Stimulated activated CD4-positive, alpha-beta T cell treated with anti-CD3 and anti-CD28 coated beads, Interleukin-4, amount 100 ng/mL, for 4 hours (primary cell): ENCODE measurements at regions not wholly inside any gene's neighbourhood (a gene's known extent, or its start where the extent isn't known, plus 50 kb on each side); places are given as distances from the start of the nearest gene placed in this dataset.
"Not testable (repeated sequence)": the region's sequence is repeated elsewhere in the genome, so short reads cannot be mapped to it uniquely, and the experiment has no call there.

Experiments
- DNase-seq, 2 experiments: peaks; one replicate each; pipeline ENCODE4 v3.0.0-alpha.2; 2020

GRCh38 chr2:210861038-210861665 is 304.8 kb downstream of the CPS1 start:
- no peak for DNase-seq

GRCh38 chr2:210862283-210863065 is 306.1 kb downstream of the CPS1 start:
- DNase-seq, result no peak

GRCh38 chr2:210863283-210863682 is 306.9 kb downstream of the CPS1 start:
- no peak for DNase-seq

GRCh38 chr2:210871566-210871965 is 315.2 kb downstream of the CPS1 start:
- not testable (repeated sequence) for DNase-seq

GRCh38 chr2:210873631-210874030 is 317.2 kb downstream of the CPS1 start:
- no peak for DNase-seq

- no peak for DNase-seq
Observed at GRCh38 chr2:210884227-210884626, 327.8 kb downstream of the CPS1 start.

GRCh38 chr2:210888035-210888434 is 331.6 kb downstream of the CPS1 start:
- DNase-seq, result no peak

- DNase-seq, result no peak
Observed at GRCh38 chr2:210895132-210895531, 338.7 kb downstream of the CPS1 start.

GRCh38 chr2:210899131-210899530 is 342.7 kb downstream of the CPS1 start:
- no peak for DNase-seq

- no peak for DNase-seq
Observed at GRCh38 chr2:210901326-210901725, 344.9 kb downstream of the CPS1 start.

- no peak for DNase-seq
Observed at GRCh38 chr2:210912779-210913178, 356.4 kb downstream of the CPS1 start.

- DNase-seq, result no peak
Observed at GRCh38 chr2:210913461-210913860, 357.1 kb downstream of the CPS1 start.

GRCh38 chr2:210915912-210916311 is 359.5 kb downstream of the CPS1 start:
- no peak for DNase-seq

- DNase-seq, result no peak
Observed at GRCh38 chr2:210917465-210917864, 361.1 kb downstream of the CPS1 start.

GRCh38 chr2:210919128-210919527 is 362.7 kb downstream of the CPS1 start:
- no peak for DNase-seq

- DNase-seq, result no peak
Observed at GRCh38 chr2:210922419-210922818, 366.0 kb downstream of the CPS1 start.

- no peak for DNase-seq
Observed at GRCh38 chr2:210928714-210929113, 372.3 kb downstream of the CPS1 start.

GRCh38 chr2:210938228-210938627 is 381.8 kb downstream of the CPS1 start:
- DNase-seq, result no peak

- DNase-seq, result no peak
Observed at GRCh38 chr2:210946395-210946794, 390.0 kb downstream of the CPS1 start.

- not testable (repeated sequence) for DNase-seq
Observed at GRCh38 chr2:210950434-210951060, 394.1 kb downstream of the CPS1 start.

GRCh38 chr2:210954386-210954907 is 398.0 kb downstream of the CPS1 start:
- no peak for DNase-seq

- DNase-seq, result no peak
Observed at GRCh38 chr2:210955591-210955990, 399.2 kb downstream of the CPS1 start.

- no peak for DNase-seq
Observed at GRCh38 chr2:210956101-210956500, 399.7 kb downstream of the CPS1 start.

- no peak for DNase-seq
Observed at GRCh38 chr2:210961249-210961648, 404.9 kb downstream of the CPS1 start.
